ENCODE measurements at regions not wholly inside any gene's neighbourhood (a gene's known extent, or its start where the extent isn't known, plus 50 kb on each side); places are given as distances from the start of the nearest gene placed in this dataset.

GRCh38 chr1:60692031-60692430 lies 390.3 kb upstream of the NFIA start:
- Histone ChIP-seq H4K20me1 (replicated peaks in 1 of 2; ENCODE audit: control insufficient read depth in 1 of 2, insufficient read depth in 2 of 2, low read length in 2 of 2) (no peaks in the 10 kb centered on the region), H2AK5ac (ENCODE audit: low read depth, low read length) (no peak overlapping the region), H2AFZ (ENCODE audit: low read length) (no peak overlapping the region), H3K79me1 (ENCODE audit: low read depth, low read length) (no peaks in the 10 kb centered on the region), H3K4ac (replicated peaks; ENCODE audit: insufficient read length, low read depth, low read length) (no peak overlapping the region), H2BK5ac (ENCODE audit: low read depth, low read length) (no peak overlapping the region), H2BK20ac (ENCODE audit: low read length) (no peak overlapping the region), H3K4me3 (ENCODE audit: extremely low read depth in 1 of 4, insufficient read depth in 2 of 4, low read depth in 3 of 4, low read length in 4 of 4) (no peak overlapping the region), H3K4me2 (ENCODE audit: insufficient read depth in 1 of 2, low read depth in 2 of 2, low read length in 2 of 2) (no peak overlapping the region), H3K56ac (replicated peaks; ENCODE audit: insufficient read length, low read depth, low read length) (no peak overlapping the region), H3K23me2 (ENCODE audit: low read depth, low read length) (no peaks in the 10 kb centered on the region), H3K36me3 (ENCODE audit: control insufficient read depth in 2 of 4, insufficient read depth in 4 of 4, low read length in 3 of 4) (no peaks in the 10 kb centered on the region), H4K5ac (ENCODE audit: insufficient read length, low read depth, low read length) (no peak overlapping the region), H3K79me2 (ENCODE audit: control insufficient read depth in 1 of 2, insufficient read depth in 2 of 2, low read length in 2 of 2) (no peaks in the 10 kb centered on the region), H3K27me3 (replicated peaks in 1 of 4; ENCODE audit: control insufficient read depth in 3 of 4, extremely low read depth in 1 of 4, insufficient read depth in 3 of 4, low read length in 3 of 4) (no peaks in the 10 kb centered on the region), H3K14ac (ENCODE audit: insufficient read length) (no peak overlapping the region), H3K23ac (ENCODE audit: insufficient read length) (no peak overlapping the region), H3K9ac (replicated peaks in 1 of 4; ENCODE audit: extremely low read depth in 1 of 4, low read depth in 3 of 4, low read length in 3 of 4) (no peak overlapping the region), H4K91ac (replicated peaks; ENCODE audit: insufficient read length, low read length) (no peak overlapping the region), H3K4me1 (replicated peaks in 1 of 4; ENCODE audit: control insufficient read depth in 3 of 4, insufficient read depth in 4 of 4, low read length in 3 of 4) (no peaks in the 10 kb centered on the region), H3K9me3 (ENCODE audit: insufficient read depth in 2 of 2, low read depth in 1 of 2, low read length in 1 of 2) (peaks cover 0 to 3% of the 10 kb centered on the region in 2 experiments; a peak in 1 of 4 replicates), H3K18ac (ENCODE audit: extremely low read depth, low read length) (no peak overlapping the region), H2BK120ac (replicated peaks; ENCODE audit: low read depth, low read length) (no peak overlapping the region), H4K8ac (ENCODE audit: extremely low read depth, insufficient read depth, low read length) (no peak overlapping the region), H2BK12ac (ENCODE audit: low read depth, low read length) (no peak overlapping the region), H2BK15ac (ENCODE audit: low read length) (no peak overlapping the region), H3K27ac (ENCODE audit: low read depth, low read length) (no peak overlapping the region)
- CTCF ChIA-PET (ENCODE audit: partially characterized antibody) = interaction anchor here (0.6 to 1.0 kb wide), 2 partner anchors 9 to 280 kb away, joined by 3 to 4 read pairs; no protein-coding TSS in a partner anchor
- DNase-seq (ENCODE audit: low read depth in 1 of 2, low spot score in 2 of 2) (no peak), FAIRE-seq (no peak)
- POLR2A ChIA-PET (ENCODE audit: partially characterized antibody) = no interaction called here
- TF ChIP-seq KDM1A (IDR thresholded peaks at IDR 0.05; ENCODE audit: borderline replicate concordance, low read length) (no peak), TEAD4 (IDR thresholded peaks at IDR 0.05; ENCODE audit: low read depth, low read length) (no peak), CHD1 (IDR thresholded peaks at IDR 0.05; ENCODE audit: low read depth, low read length) (no peak), PHF8 (conservative IDR thresholded peaks at IDR 0.05; ENCODE audit: low read depth, low read length) (no peak), MAFK (IDR thresholded peaks at IDR 0.05; ENCODE audit: low read depth, low read length) (no peak)
